AG10803 (cell line): ENCODE measurements at regions not wholly inside any gene's neighbourhood (a gene's known extent, or its start where the extent isn't known, plus 50 kb on each side); places are given as distances from the start of the nearest gene placed in this dataset.

ENCODE experiments used
- DNase-seq: peaks from one replicate; pipeline ENCODE4 v3.0.0; 2010; ENCODE audit warnings: low read depth
- H3K4me3 ChIP-seq: 2 replicates; pipeline ENCODE4 v1.5.1; 2011; ENCODE audit warnings: mild to moderate bottlenecking, low read length, control low read depth
- CTCF ChIP-seq: conservative IDR thresholded peaks from 2 replicates; pipeline ENCODE4 v1.5.1; 2011; ENCODE audit warnings: mild to moderate bottlenecking, low read length, control low read depth, inconsistent platforms

- no peak for TF ChIP-seq CTCF
- no peak for DNase-seq
- no peak overlapping the region for H3K4me3 ChIP-seq
Measured at GRCh38 chr20:39311851-39312506, 349.8 kb downstream of the DHX35 start.

GRCh38 chr20:39310363-39310995 lies 348.3 kb downstream of the DHX35 start:
- no peak for DNase-seq
- no peak for TF ChIP-seq CTCF
- H3K4me3 ChIP-seq, result no peak overlapping the region

- no peak overlapping the region for H3K4me3 ChIP-seq
- DNase-seq, result no peak
- TF ChIP-seq CTCF, result no peak
Measured at GRCh38 chr20:39309458-39309857, 347.3 kb downstream of the DHX35 start.

- TF ChIP-seq CTCF, result no peak
- H3K4me3 ChIP-seq, result no peak overlapping the region
- DNase-seq, result no peak
Measured at GRCh38 chr20:39302312-39302711, 340.2 kb downstream of the DHX35 start.

- H3K4me3 ChIP-seq, result no peak overlapping the region
- TF ChIP-seq CTCF, result no peak
- no peak for DNase-seq
Measured at GRCh38 chr20:39299783-39300182, 337.6 kb downstream of the DHX35 start.

- no peak for TF ChIP-seq CTCF
- DNase-seq, result no peak
- no peak overlapping the region for H3K4me3 ChIP-seq
Measured at GRCh38 chr20:39298571-39299506, 336.7 kb downstream of the DHX35 start.
